ENCODE measurements at regions not wholly inside any gene's neighbourhood (a gene's known extent, or its start where the extent isn't known, plus 50 kb on each side); places are given as distances from the start of the nearest gene placed in this dataset.

GRCh38 chr1:229092377-229093237 is 178.3 kb upstream of the RAB4A start:
- peaks cover 0 to 7% of the 10 kb centered on the region in 2 donors for H3K9me3 ChIP-seq
- H3K4me3 ChIP-seq = no peak overlapping the region
- H3K27ac ChIP-seq = no peak overlapping the region
- no peaks in the 10 kb centered on the region for H3K36me3 ChIP-seq
- peaks cover 0 to 3% of the 10 kb centered on the region in 2 donors for H3K4me1 ChIP-seq
- no peak for TF ChIP-seq CTCF (IDR thresholded peaks at IDR 0.05)
- DNase-seq (ENCODE audit: low spot score) = peak; percentile 36
- H3K27me3 ChIP-seq = no peaks in the 10 kb centered on the region

GRCh38 chr1:229093238-229093540 is 177.7 kb upstream of the RAB4A start:
- Histone ChIP-seq H3K9me3 (peaks cover 0 to 7% of the 10 kb centered on the region in 2 donors), H3K27ac (no peak overlapping the region), H3K36me3 (no peaks in the 10 kb centered on the region), H3K27me3 (no peaks in the 10 kb centered on the region), H3K4me3 (no peak overlapping the region), H3K4me1 (no peaks in the 10 kb centered on the region)
- DNase-seq (ENCODE audit: low spot score) = no peak
- no peak for TF ChIP-seq CTCF (IDR thresholded peaks at IDR 0.05)

- no peak overlapping the region for H3K4me3 ChIP-seq
- TF ChIP-seq CTCF (IDR thresholded peaks at IDR 0.05) = no peak
- peak; percentile 32 for DNase-seq (ENCODE audit: low spot score)
- no peaks in the 10 kb centered on the region for H3K36me3 ChIP-seq
- no peaks in the 10 kb centered on the region for H3K27me3 ChIP-seq
- H3K4me1 ChIP-seq = no peaks in the 10 kb centered on the region
- H3K27ac ChIP-seq = no peak overlapping the region
- H3K9me3 ChIP-seq = peaks cover 0 to 7% of the 10 kb centered on the region in 2 donors
Measured at GRCh38 chr1:229093609-229094336, 177.1 kb upstream of the RAB4A start.

- DNase-seq (ENCODE audit: low spot score) = no peak
- no peak for TF ChIP-seq CTCF (IDR thresholded peaks at IDR 0.05)
- H3K4me3 ChIP-seq = no peak overlapping the region
- no peaks in the 10 kb centered on the region for H3K4me1 ChIP-seq
- H3K27ac ChIP-seq = no peak overlapping the region
- H3K36me3 ChIP-seq = no peaks in the 10 kb centered on the region
- H3K27me3 ChIP-seq = no peaks in the 10 kb centered on the region
- H3K9me3 ChIP-seq = peaks cover 0 to 7% of the 10 kb centered on the region in 2 donors
Measured at GRCh38 chr1:229094476-229095311, 176.2 kb upstream of the RAB4A start.

GRCh38 chr1:229095325-229095724 is 175.6 kb upstream of the RAB4A start:
- H3K27me3 ChIP-seq = no peaks in the 10 kb centered on the region
- peaks cover 0 to 7% of the 10 kb centered on the region in 2 donors for H3K9me3 ChIP-seq
- no peak overlapping the region for H3K4me3 ChIP-seq
- TF ChIP-seq CTCF (IDR thresholded peaks at IDR 0.05) = no peak
- DNase-seq (ENCODE audit: low spot score) = no peak
- no peaks in the 10 kb centered on the region for H3K36me3 ChIP-seq
- H3K27ac ChIP-seq = no peak overlapping the region
- H3K4me1 ChIP-seq = no peaks in the 10 kb centered on the region
